Vagina (tissue), 2 donors: ENCODE measurements at regions not wholly inside any gene's neighbourhood (a gene's known extent, or its start where the extent isn't known, plus 50 kb on each side); places are given as distances from the start of the nearest gene placed in this dataset.
A peak's percentile ranks its signal among the peaks of the same experiment; 100 is the strongest.

ENCODE experiments used
- CTCF ChIP-seq, 3 experiments: fragments of 450-650 bp in 2 of 3; fragments of 200-600 bp in 1 of 3; sonication (generic) in 1 of 3; IDR thresholded peaks; one replicate each; pipeline ENCODE4 v1.5.1; 2017 to 2019; ENCODE audit warnings: antibody characterized with exemption in 3 of 3, mild to moderate bottlenecking in 2 of 3, moderate library complexity in 2 of 3
- POLR2A ChIP-seq, 2 donors: fragments of 450-650 bp; IDR thresholded peaks; one replicate each; pipeline ENCODE4 v1.6.1; 2017; ENCODE audit warnings: antibody characterized with exemption in 2 of 2, mild to moderate bottlenecking in 2 of 2, moderate library complexity in 2 of 2

- TF ChIP-seq CTCF (IDR thresholded peaks at IDR 0.05) (peak in 2 of 3 experiments; percentile 25 to 46), POLR2A (IDR thresholded peaks at IDR 0.05) (no peak)
These were observed 88.5 kb downstream of the DYNAP start for GRCh38 chr18:54679318-54680149.
